ENCODE measurements at regions not wholly inside any gene's neighbourhood (a gene's known extent, or its start where the extent isn't known, plus 50 kb on each side); places are given as distances from the start of the nearest gene placed in this dataset.

GRCh38 chr6:131378874-131379273, 194.2 kb upstream of the ARG1 start:
- Mint-ChIP-seq H3K27ac (no peak overlapping the region), H3K9me3 (peaks cover 0 to 7% of the 10 kb centered on the region in 2 donors), H3K36me3 (peaks cover 0 to 8% of the 10 kb centered on the region in 2 donors)
- ATAC-seq (no peak), DNase-seq (ENCODE audit: low spot score in 2 of 2) (no peak)

GRCh38 chr6:131379948-131380347, 193.1 kb upstream of the ARG1 start:
- Mint-ChIP-seq H3K27ac (peak overlapping the region in 1 of 2 donors; percentile 5), H3K36me3 (peaks cover 0 to 8% of the 10 kb centered on the region in 2 donors), H3K9me3 (peaks cover 0 to 7% of the 10 kb centered on the region in 2 donors)
- DNase-seq (ENCODE audit: low spot score in 2 of 2) (no peak), ATAC-seq (no peak)

- H3K27ac Mint-ChIP-seq: no peak overlapping the region
- H3K36me3 Mint-ChIP-seq: peaks cover 4 to 8% of the 10 kb centered on the region in 2 donors
- ATAC-seq (no peak), DNase-seq (ENCODE audit: low spot score in 2 of 2) (no peak)
- peaks cover 4 to 7% of the 10 kb centered on the region in 2 donors for H3K9me3 Mint-ChIP-seq
These were observed 191.8 kb upstream of the ARG1 start for GRCh38 chr6:131381052-131381708.

GRCh38 chr6:131381709-131382093, 191.3 kb upstream of the ARG1 start:
- peaks cover 5 to 8% of the 10 kb centered on the region in 2 donors for H3K36me3 Mint-ChIP-seq
- no peak for ATAC-seq

GRCh38 chr6:131382631-131383030, 190.4 kb upstream of the ARG1 start:
- peaks cover 5 to 7% of the 10 kb centered on the region in 2 donors for H3K9me3 Mint-ChIP-seq
- ATAC-seq: no peak
- peaks cover 5 to 8% of the 10 kb centered on the region in 2 donors for H3K36me3 Mint-ChIP-seq
- H3K27ac Mint-ChIP-seq: no peak overlapping the region
- DNase-seq (ENCODE audit: low spot score in 2 of 2): no peak

More at GRCh38 chr6:131381709-131382093, 191.3 kb upstream of the ARG1 start:
- Mint-ChIP-seq H3K27ac (no peak overlapping the region), H3K9me3 (peaks cover 5 to 7% of the 10 kb centered on the region in 2 donors)
- DNase-seq (ENCODE audit: low spot score in 2 of 2): no peak

- Mint-ChIP-seq H3K36me3 (peaks cover 5 to 11% of the 10 kb centered on the region in 2 donors), H3K9me3 (peaks cover 5 to 7% of the 10 kb centered on the region in 2 donors), H3K27ac (peak overlapping the region in 1 of 2 donors; percentile 15)
- ATAC-seq (no peak), DNase-seq (ENCODE audit: low spot score in 2 of 2) (no peak)
These were observed 189.3 kb upstream of the ARG1 start for GRCh38 chr6:131383421-131384411.

GRCh38 chr6:131387562-131388447, 185.2 kb upstream of the ARG1 start:
- Mint-ChIP-seq H3K9me3 (peaks cover 4 to 16% of the 10 kb centered on the region in 2 donors), H3K36me3 (peaks cover 12 to 19% of the 10 kb centered on the region in 2 donors), H3K27ac (no peak overlapping the region)
- no peak for DNase-seq (ENCODE audit: low spot score in 2 of 2)
- ATAC-seq: no peak

GRCh38 chr6:131390322-131390721, 182.7 kb upstream of the ARG1 start:
- peaks cover 22 to 38% of the 10 kb centered on the region in 2 donors for H3K36me3 Mint-ChIP-seq
- H3K27ac Mint-ChIP-seq: no peak overlapping the region
- ATAC-seq (no peak), DNase-seq (ENCODE audit: low spot score in 2 of 2) (no peak)
- H3K9me3 Mint-ChIP-seq: peaks cover 10 to 24% of the 10 kb centered on the region in 2 donors

- ATAC-seq (no peak), DNase-seq (ENCODE audit: low spot score in 2 of 2) (no peak)
- Mint-ChIP-seq H3K36me3 (peaks cover 18 to 40% of the 10 kb centered on the region in 2 donors), H3K27ac (no peak overlapping the region), H3K9me3 (peaks cover 13 to 24% of the 10 kb centered on the region in 2 donors)
These were observed 181.9 kb upstream of the ARG1 start for GRCh38 chr6:131391116-131391515.

GRCh38 chr6:131393433-131393832, 179.6 kb upstream of the ARG1 start:
- no peak for ATAC-seq
- DNase-seq (ENCODE audit: low spot score in 2 of 2): no peak
- Mint-ChIP-seq H3K27ac (no peak overlapping the region), H3K36me3 (peaks cover 18 to 40% of the 10 kb centered on the region in 2 donors), H3K9me3 (peaks cover 13 to 22% of the 10 kb centered on the region in 2 donors)

- peaks cover 13 to 22% of the 10 kb centered on the region in 2 donors for H3K9me3 Mint-ChIP-seq
- DNase-seq (ENCODE audit: low spot score in 2 of 2): no peak
- no peak overlapping the region for H3K27ac Mint-ChIP-seq
- ATAC-seq: no peak
- H3K36me3 Mint-ChIP-seq: peaks cover 23 to 38% of the 10 kb centered on the region in 2 donors
These were observed 178.1 kb upstream of the ARG1 start for GRCh38 chr6:131394768-131395432.

- no peak for ATAC-seq
- DNase-seq (ENCODE audit: low spot score in 2 of 2): no peak
- Mint-ChIP-seq H3K36me3 (peaks cover 34 to 38% of the 10 kb centered on the region in 2 donors), H3K9me3 (peaks cover 12 to 22% of the 10 kb centered on the region in 2 donors), H3K27ac (no peak overlapping the region)
These were observed 174.8 kb upstream of the ARG1 start for GRCh38 chr6:131398176-131398575.

- ATAC-seq: no peak
- no peak for DNase-seq (ENCODE audit: low spot score in 2 of 2)
- H3K9me3 Mint-ChIP-seq: peaks cover 16 to 25% of the 10 kb centered on the region in 2 donors
- H3K36me3 Mint-ChIP-seq: peaks cover 36 to 41% of the 10 kb centered on the region in 2 donors
- H3K27ac Mint-ChIP-seq: no peak overlapping the region
These were observed 173.6 kb upstream of the ARG1 start for GRCh38 chr6:131399433-131399832.

- H3K9me3 Mint-ChIP-seq: peaks cover 11 to 29% of the 10 kb centered on the region in 2 donors
- H3K27ac Mint-ChIP-seq: peak overlapping the region in 1 of 2 donors; percentile 18
- H3K36me3 Mint-ChIP-seq: peaks cover 34 to 47% of the 10 kb centered on the region in 2 donors
These were observed 172.8 kb upstream of the ARG1 start for GRCh38 chr6:131400054-131400778.

More at GRCh38 chr6:131400054-131400778, 172.8 kb upstream of the ARG1 start:
- no peak for DNase-seq (ENCODE audit: low spot score in 2 of 2)
- ATAC-seq: peak in 1 of 2 donors; percentile 67

Measured in activated naive CD4-positive, alpha-beta T cell treated with anti-CD3 and anti-CD28 coated beads, Interleukin-2, amount 50 U/mL, for 72 hours (primary cell).